ENCODE measurements at regions not wholly inside any gene's neighbourhood (a gene's known extent, or its start where the extent isn't known, plus 50 kb on each side); places are given as distances from the start of the nearest gene placed in this dataset.

GRCh38 chr11:82059505-82059904, 674.2 kb downstream of the FAM181B start:
- ChIA-PET POLR2A (ENCODE audit: partially characterized antibody) (no interaction called here), CTCF (ENCODE audit: partially characterized antibody) (no interaction called here)
- Histone ChIP-seq H2AFZ (ENCODE audit: low read length) (no peak overlapping the region), H3K27me3 (replicated peaks in 1 of 4; ENCODE audit: control insufficient read depth in 3 of 4, extremely low read depth in 1 of 4, insufficient read depth in 3 of 4, low read length in 3 of 4) (no peaks in the 10 kb centered on the region), H3K9ac (replicated peaks in 1 of 4; ENCODE audit: extremely low read depth in 1 of 4, low read depth in 3 of 4, low read length in 3 of 4) (no peak overlapping the region), H3K23ac (ENCODE audit: insufficient read length) (no peak overlapping the region), H3K4ac (replicated peaks; ENCODE audit: insufficient read length, low read depth, low read length) (no peak overlapping the region), H3K23me2 (ENCODE audit: low read depth, low read length) (no peaks in the 10 kb centered on the region), H3K9me3 (ENCODE audit: insufficient read depth in 2 of 2, low read depth in 1 of 2, low read length in 1 of 2) (no peaks in the 10 kb centered on the region), H3K14ac (ENCODE audit: insufficient read length) (no peak overlapping the region), H4K20me1 (replicated peaks in 1 of 2; ENCODE audit: control insufficient read depth in 1 of 2, insufficient read depth in 2 of 2, low read length in 2 of 2) (no peaks in the 10 kb centered on the region), H3K4me2 (ENCODE audit: insufficient read depth in 1 of 2, low read depth in 2 of 2, low read length in 2 of 2) (no peak overlapping the region), H3K79me2 (ENCODE audit: control insufficient read depth in 1 of 2, insufficient read depth in 2 of 2, low read length in 2 of 2) (no peaks in the 10 kb centered on the region), H2BK12ac (ENCODE audit: low read depth, low read length) (no peak overlapping the region), H2BK5ac (ENCODE audit: low read depth, low read length) (no peak overlapping the region), H3K4me1 (replicated peaks in 1 of 4; ENCODE audit: control insufficient read depth in 3 of 4, insufficient read depth in 4 of 4, low read length in 3 of 4) (no peaks in the 10 kb centered on the region), H3K18ac (ENCODE audit: extremely low read depth, low read length) (no peak overlapping the region), H2BK15ac (ENCODE audit: low read length) (no peak overlapping the region), H3K36me3 (ENCODE audit: control insufficient read depth in 2 of 4, insufficient read depth in 4 of 4, low read length in 3 of 4) (no peaks in the 10 kb centered on the region), H3K79me1 (ENCODE audit: low read depth, low read length) (no peaks in the 10 kb centered on the region), H3K27ac (ENCODE audit: low read depth, low read length) (no peak overlapping the region), H2BK20ac (ENCODE audit: low read length) (no peak overlapping the region), H4K8ac (ENCODE audit: extremely low read depth, insufficient read depth, low read length) (no peak overlapping the region), H4K91ac (replicated peaks; ENCODE audit: insufficient read length, low read length) (no peak overlapping the region), H2BK120ac (replicated peaks; ENCODE audit: low read depth, low read length) (no peak overlapping the region), H2AK5ac (ENCODE audit: low read depth, low read length) (no peak overlapping the region), H3K56ac (replicated peaks; ENCODE audit: insufficient read length, low read depth, low read length) (no peak overlapping the region), H4K5ac (ENCODE audit: insufficient read length, low read depth, low read length) (no peak overlapping the region), H3K4me3 (ENCODE audit: extremely low read depth in 1 of 4, insufficient read depth in 2 of 4, low read depth in 3 of 4, low read length in 4 of 4) (no peak overlapping the region)
- 95 to 100% methylated on average over 1 to 3 of the region's 3 CpGs for WGBS, 2 experiments (ENCODE audit: extremely low coverage in 1 of 2, insufficient coverage in 1 of 2, insufficient read length in 1 of 2, insufficient replicate concordance in 2 of 2, low coverage in 1 of 2, low lambda C conversion rate in 2 of 2, missing lambda C conversion rate in 1 of 2)
- FAIRE-seq: no peak
- TF ChIP-seq SRF (IDR thresholded peaks at IDR 0.05; ENCODE audit: low read depth, low read length) (no peak), POLR2A (IDR thresholded peaks at IDR 0.05; ENCODE audit: control extremely low read depth in 1 of 2, low read depth in 2 of 2, low read length in 2 of 2) (no peak), HDAC6 (IDR thresholded peaks at IDR 0.05; ENCODE audit: low read depth, low read length) (no peak), NRF1 (IDR thresholded peaks at IDR 0.05; ENCODE audit: low read depth, low read length) (no peak), CHD1 (IDR thresholded peaks at IDR 0.05; ENCODE audit: low read depth, low read length) (no peak), TEAD4 (IDR thresholded peaks at IDR 0.05; ENCODE audit: low read depth, low read length) (no peak), YY1 (IDR thresholded peaks at IDR 0.05; ENCODE audit: low read depth, low read length) (no peak), SIN3A (conservative IDR thresholded peaks at IDR 0.05 in 1 of 2, IDR thresholded peaks at IDR 0.05 in 1 of 2; ENCODE audit: low read depth in 1 of 2, low read length in 2 of 2) (no peak), SUZ12 (IDR thresholded peaks at IDR 0.05; ENCODE audit: low read length) (no peak), RBBP5 (IDR thresholded peaks at IDR 0.05; ENCODE audit: borderline replicate concordance, low read depth, low read length) (no peak), EZH2 (IDR thresholded peaks at IDR 0.05; ENCODE audit: low read depth, low read length, severe bottlenecking) (no peak), MAFK (IDR thresholded peaks at IDR 0.05; ENCODE audit: low read depth, low read length) (no peak), CTBP2 (IDR thresholded peaks at IDR 0.05; ENCODE audit: borderline replicate concordance, insufficient read depth, insufficient read length, low read length) (no peak)
- TF ChIP-seq, protein P1, sequence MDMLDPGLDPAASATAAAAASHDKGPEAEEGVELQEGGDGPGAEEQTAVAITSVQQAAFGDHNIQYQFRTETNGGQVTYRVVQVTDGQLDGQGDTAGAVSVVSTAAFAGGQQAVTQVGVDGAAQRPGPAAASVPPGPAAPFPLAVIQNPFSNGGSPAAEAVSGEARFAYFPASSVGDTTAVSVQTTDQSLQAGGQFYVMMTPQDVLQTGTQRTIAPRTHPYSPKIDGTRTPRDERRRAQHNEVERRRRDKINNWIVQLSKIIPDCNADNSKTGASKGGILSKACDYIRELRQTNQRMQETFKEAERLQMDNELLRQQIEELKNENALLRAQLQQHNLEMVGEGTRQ (IDR thresholded peaks at IDR 0.05; ENCODE audit: low read length): no peak
- no peak for DNase-seq (ENCODE audit: low read depth in 1 of 2, low spot score in 2 of 2)

Data from H1 (cell line).